ENCODE measurements at regions not wholly inside any gene's neighbourhood (a gene's known extent, or its start where the extent isn't known, plus 50 kb on each side); places are given as distances from the start of the nearest gene placed in this dataset.

GRCh38 chrX:15942307-15942706, 87.7 kb upstream of the AP1S2 start:
- H3K27ac ChIP-seq (ENCODE audit: low read depth in 1 of 2, low read length in 1 of 2): no peak overlapping the region
- H3K9me3 ChIP-seq (ENCODE audit: control insufficient read depth in 2 of 2, insufficient read depth in 1 of 2, low read length in 1 of 2): no peaks in the 10 kb centered on the region
- no peak overlapping the region for H3K4me3 ChIP-seq (ENCODE audit: low read length in 2 of 2)
- H3K4me1 ChIP-seq (ENCODE audit: control insufficient read depth in 2 of 2, insufficient read depth in 2 of 2, low read length in 2 of 2): no peaks in the 10 kb centered on the region
- DNase-seq (ENCODE audit: low read depth in 6 of 9, low spot score in 9 of 9): no peak
- H3K36me3 ChIP-seq (ENCODE audit: control insufficient read depth in 2 of 2, insufficient read depth in 2 of 2, low read length in 1 of 2): no peaks in the 10 kb centered on the region
- 98% methylated on average over 2 of the region's 2 CpGs for WGBS
- no peaks in the 10 kb centered on the region for H3K27me3 ChIP-seq (ENCODE audit: control insufficient read depth in 2 of 2, insufficient read depth in 1 of 2, low read length in 1 of 2)

DNA sequence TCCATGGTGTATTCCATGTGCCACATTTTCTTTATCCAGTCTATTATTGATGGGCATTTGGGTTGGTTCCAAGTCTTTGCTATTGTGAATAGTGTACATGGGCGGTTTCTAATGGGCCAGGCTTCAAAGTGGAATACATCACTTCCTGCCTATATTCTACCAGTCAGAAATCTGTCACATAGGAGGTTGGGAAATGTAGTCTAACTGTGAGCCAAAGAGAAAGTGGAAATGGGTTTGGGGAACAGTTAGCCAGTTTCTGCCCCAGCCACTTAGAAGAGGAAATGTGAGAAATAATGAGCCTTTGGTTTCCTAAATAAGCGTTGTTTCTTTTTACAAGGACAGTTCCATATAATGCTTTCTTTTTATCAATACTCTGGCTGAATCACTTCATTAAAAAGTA, 85.1 kb upstream of the AP1S2 start:
- DNase-seq (ENCODE audit: low read depth in 6 of 9, low spot score in 9 of 9): no peak
- no peak overlapping the region for H3K27ac ChIP-seq (ENCODE audit: low read depth in 1 of 2, low read length in 1 of 2)
- H3K4me1 ChIP-seq (ENCODE audit: control insufficient read depth in 2 of 2, insufficient read depth in 2 of 2, low read length in 2 of 2): no peaks in the 10 kb centered on the region
- H3K36me3 ChIP-seq (ENCODE audit: control insufficient read depth in 2 of 2, insufficient read depth in 2 of 2, low read length in 1 of 2): no peaks in the 10 kb centered on the region
- no peaks in the 10 kb centered on the region for H3K27me3 ChIP-seq (ENCODE audit: control insufficient read depth in 2 of 2, insufficient read depth in 1 of 2, low read length in 1 of 2)
- WGBS: 85% methylated on average over 2 of the region's 2 CpGs
- H3K4me3 ChIP-seq (ENCODE audit: low read length in 2 of 2): no peak overlapping the region
- no peaks in the 10 kb centered on the region for H3K9me3 ChIP-seq (ENCODE audit: control insufficient read depth in 2 of 2, insufficient read depth in 1 of 2, low read length in 1 of 2)

GRCh38 chrX:15938072-15938471, 83.5 kb upstream of the AP1S2 start:
- Histone ChIP-seq H3K9me3 (ENCODE audit: control insufficient read depth in 2 of 2, insufficient read depth in 1 of 2, low read length in 1 of 2) (no peaks in the 10 kb centered on the region), H3K4me1 (ENCODE audit: control insufficient read depth in 2 of 2, insufficient read depth in 2 of 2, low read length in 2 of 2) (no peaks in the 10 kb centered on the region), H3K27me3 (ENCODE audit: control insufficient read depth in 2 of 2, insufficient read depth in 1 of 2, low read length in 1 of 2) (no peaks in the 10 kb centered on the region), H3K27ac (ENCODE audit: low read depth in 1 of 2, low read length in 1 of 2) (no peak overlapping the region), H3K36me3 (ENCODE audit: control insufficient read depth in 2 of 2, insufficient read depth in 2 of 2, low read length in 1 of 2) (no peaks in the 10 kb centered on the region), H3K4me3 (ENCODE audit: low read length in 2 of 2) (no peak overlapping the region)
- WGBS: 94% methylated on average over 6 of the region's 6 CpGs
- DNase-seq (ENCODE audit: low read depth in 6 of 9, low spot score in 9 of 9): no peak

DNA sequence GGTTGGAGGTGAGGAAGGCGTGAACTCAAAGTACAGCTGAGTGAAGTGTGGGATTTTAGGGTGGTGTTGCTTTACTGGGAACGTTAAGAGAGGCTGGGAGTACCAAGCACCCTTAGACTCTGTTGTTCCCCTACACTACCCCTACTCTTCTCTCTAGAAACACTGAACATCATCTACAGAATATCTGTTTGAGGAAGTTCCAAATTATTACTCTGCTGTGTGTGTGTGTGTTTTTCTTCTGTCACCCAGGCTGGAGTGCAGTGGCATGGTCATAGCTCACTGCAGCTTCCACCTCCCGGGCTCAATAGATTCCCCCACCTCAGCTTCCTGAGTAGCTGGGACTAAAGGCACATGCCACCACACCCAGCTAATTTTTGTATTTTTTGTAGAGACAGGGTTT, 76.7 kb upstream of the AP1S2 start:
- Histone ChIP-seq H3K27ac (ENCODE audit: low read depth in 1 of 2, low read length in 1 of 2) (no peak overlapping the region), H3K4me3 (ENCODE audit: low read length in 2 of 2) (no peak overlapping the region), H3K4me1 (ENCODE audit: control insufficient read depth in 2 of 2, insufficient read depth in 2 of 2, low read length in 2 of 2) (no peaks in the 10 kb centered on the region), H3K36me3 (ENCODE audit: control insufficient read depth in 2 of 2, insufficient read depth in 2 of 2, low read length in 1 of 2) (no peaks in the 10 kb centered on the region), H3K27me3 (ENCODE audit: control insufficient read depth in 2 of 2, insufficient read depth in 1 of 2, low read length in 1 of 2) (peaks cover 0 to 4% of the 10 kb centered on the region in 2 donors), H3K9me3 (ENCODE audit: control insufficient read depth in 2 of 2, insufficient read depth in 1 of 2, low read length in 1 of 2) (no peaks in the 10 kb centered on the region)
- 46% methylated on average over 3 of the region's 3 CpGs for WGBS
- DNase-seq (ENCODE audit: low read depth in 6 of 9, low spot score in 9 of 9): no peak

GRCh38 chrX:15930585-15930984, 76.0 kb upstream of the AP1S2 start:
- Histone ChIP-seq H3K4me1 (ENCODE audit: control insufficient read depth in 2 of 2, insufficient read depth in 2 of 2, low read length in 2 of 2) (no peaks in the 10 kb centered on the region), H3K27ac (ENCODE audit: low read depth in 1 of 2, low read length in 1 of 2) (no peak overlapping the region), H3K36me3 (ENCODE audit: control insufficient read depth in 2 of 2, insufficient read depth in 2 of 2, low read length in 1 of 2) (no peaks in the 10 kb centered on the region), H3K9me3 (ENCODE audit: control insufficient read depth in 2 of 2, insufficient read depth in 1 of 2, low read length in 1 of 2) (no peaks in the 10 kb centered on the region), H3K27me3 (ENCODE audit: control insufficient read depth in 2 of 2, insufficient read depth in 1 of 2, low read length in 1 of 2) (peaks cover 0 to 4% of the 10 kb centered on the region in 2 donors), H3K4me3 (ENCODE audit: low read length in 2 of 2) (no peak overlapping the region)
- DNase-seq (ENCODE audit: low read depth in 6 of 9, low spot score in 9 of 9): no peak
- WGBS: 49% methylated on average over 5 of the region's 5 CpGs

- Histone ChIP-seq H3K4me3 (ENCODE audit: low read length in 2 of 2) (no peak overlapping the region), H3K27ac (ENCODE audit: low read depth in 1 of 2, low read length in 1 of 2) (no peak overlapping the region), H3K27me3 (ENCODE audit: control insufficient read depth in 2 of 2, insufficient read depth in 1 of 2, low read length in 1 of 2) (peaks cover 0 to 4% of the 10 kb centered on the region in 2 donors), H3K4me1 (ENCODE audit: control insufficient read depth in 2 of 2, insufficient read depth in 2 of 2, low read length in 2 of 2) (no peaks in the 10 kb centered on the region), H3K36me3 (ENCODE audit: control insufficient read depth in 2 of 2, insufficient read depth in 2 of 2, low read length in 1 of 2) (no peaks in the 10 kb centered on the region), H3K9me3 (ENCODE audit: control insufficient read depth in 2 of 2, insufficient read depth in 1 of 2, low read length in 1 of 2) (no peaks in the 10 kb centered on the region)
- 90% methylated on average over 2 of the region's 2 CpGs for WGBS
- no peak for DNase-seq (ENCODE audit: low read depth in 6 of 9, low spot score in 9 of 9)
Observed at GRCh38 chrX:15929194-15929593, 74.6 kb upstream of the AP1S2 start.

- H3K36me3 ChIP-seq (ENCODE audit: control insufficient read depth in 2 of 2, insufficient read depth in 2 of 2, low read length in 1 of 2): no peaks in the 10 kb centered on the region
- H3K9me3 ChIP-seq (ENCODE audit: control insufficient read depth in 2 of 2, insufficient read depth in 1 of 2, low read length in 1 of 2): no peaks in the 10 kb centered on the region
- 86% methylated on average over 1 of the region's 1 CpG for WGBS
- H3K27me3 ChIP-seq (ENCODE audit: control insufficient read depth in 2 of 2, insufficient read depth in 1 of 2, low read length in 1 of 2): peaks cover 0 to 4% of the 10 kb centered on the region in 2 donors
- H3K4me3 ChIP-seq (ENCODE audit: low read length in 2 of 2): no peak overlapping the region
- no peak overlapping the region for H3K27ac ChIP-seq (ENCODE audit: low read depth in 1 of 2, low read length in 1 of 2)
- DNase-seq (ENCODE audit: low read depth in 6 of 9, low spot score in 9 of 9): no peak
- no peaks in the 10 kb centered on the region for H3K4me1 ChIP-seq (ENCODE audit: control insufficient read depth in 2 of 2, insufficient read depth in 2 of 2, low read length in 2 of 2)
Observed at GRCh38 chrX:15926622-15927021, 72.0 kb upstream of the AP1S2 start.

DNA sequence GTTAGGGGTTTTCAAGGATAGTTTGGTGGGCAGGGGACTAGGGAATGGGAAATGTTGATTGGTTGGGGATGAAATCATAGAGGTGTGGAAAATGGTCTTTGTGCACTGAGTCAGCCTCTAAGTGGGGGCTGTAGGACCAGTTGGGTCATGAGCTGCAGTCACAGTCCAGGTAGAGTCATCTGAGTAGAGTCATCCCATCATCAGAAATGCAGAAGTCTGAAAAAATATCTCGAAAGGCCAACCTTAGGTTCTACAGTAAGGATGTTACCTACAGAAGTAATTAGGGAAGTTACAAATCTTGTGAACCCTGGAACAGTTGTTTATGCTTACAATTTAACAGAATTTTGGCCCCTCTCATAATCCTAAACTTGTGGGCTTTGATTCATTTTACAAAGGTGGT, 63.4 kb upstream of the AP1S2 start:
- no peaks in the 10 kb centered on the region for H3K4me1 ChIP-seq (ENCODE audit: control insufficient read depth in 2 of 2, insufficient read depth in 2 of 2, low read length in 2 of 2)
- DNase-seq (ENCODE audit: low read depth in 6 of 9, low spot score in 9 of 9): no peak
- H3K27ac ChIP-seq (ENCODE audit: low read depth in 1 of 2, low read length in 1 of 2): no peak overlapping the region
- no peaks in the 10 kb centered on the region for H3K36me3 ChIP-seq (ENCODE audit: control insufficient read depth in 2 of 2, insufficient read depth in 2 of 2, low read length in 1 of 2)
- no peak overlapping the region for H3K4me3 ChIP-seq (ENCODE audit: low read length in 2 of 2)
- WGBS: 85% methylated on average over 1 of the region's 1 CpG
- peaks cover 0 to 2% of the 10 kb centered on the region in 2 donors for H3K27me3 ChIP-seq (ENCODE audit: control insufficient read depth in 2 of 2, insufficient read depth in 1 of 2, low read length in 1 of 2)
- no peaks in the 10 kb centered on the region for H3K9me3 ChIP-seq (ENCODE audit: control insufficient read depth in 2 of 2, insufficient read depth in 1 of 2, low read length in 1 of 2)

DNA sequence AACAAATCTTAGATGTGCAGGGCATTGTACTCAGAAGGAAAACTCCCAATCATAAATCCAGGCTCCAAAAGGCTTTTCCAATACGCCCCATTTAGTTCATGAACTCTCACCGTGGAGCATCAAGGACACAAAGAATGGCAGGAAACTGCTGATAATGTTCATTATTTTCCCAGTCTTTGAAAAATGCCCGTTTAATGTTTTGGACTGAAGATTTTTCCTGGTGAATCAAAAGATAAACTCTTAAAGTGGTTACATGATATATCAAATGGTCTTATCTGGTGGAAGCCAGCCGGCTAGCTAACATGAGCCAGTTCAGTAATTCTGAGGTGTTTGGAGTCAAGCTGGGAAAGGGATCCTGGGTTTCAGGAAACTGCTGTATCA, 62.1 kb upstream of the AP1S2 start:
- H3K27ac ChIP-seq (ENCODE audit: low read depth in 1 of 2, low read length in 1 of 2): no peak overlapping the region
- peaks cover 0 to 2% of the 10 kb centered on the region in 2 donors for H3K27me3 ChIP-seq (ENCODE audit: control insufficient read depth in 2 of 2, insufficient read depth in 1 of 2, low read length in 1 of 2)
- H3K4me1 ChIP-seq (ENCODE audit: control insufficient read depth in 2 of 2, insufficient read depth in 2 of 2, low read length in 2 of 2): no peaks in the 10 kb centered on the region
- 59% methylated on average over 4 of the region's 4 CpGs for WGBS
- H3K9me3 ChIP-seq (ENCODE audit: control insufficient read depth in 2 of 2, insufficient read depth in 1 of 2, low read length in 1 of 2): no peaks in the 10 kb centered on the region
- no peak overlapping the region for H3K4me3 ChIP-seq (ENCODE audit: low read length in 2 of 2)
- DNase-seq (ENCODE audit: low read depth in 6 of 9, low spot score in 9 of 9): no peak
- H3K36me3 ChIP-seq (ENCODE audit: control insufficient read depth in 2 of 2, insufficient read depth in 2 of 2, low read length in 1 of 2): no peaks in the 10 kb centered on the region
